Type B pancreatic cell (in vitro differentiated cells): ENCODE measurements at regions not wholly inside any gene's neighbourhood (a gene's known extent, or its start where the extent isn't known, plus 50 kb on each side); places are given as distances from the start of the nearest gene placed in this dataset.
"Not testable (repeated sequence)": the region's sequence is repeated elsewhere in the genome, so short reads cannot be mapped to it uniquely, and the experiment has no call there.

Experiments used
- DNase-seq: peaks from one replicate; pipeline ENCODE4 v3.0.0; 2021; ENCODE audit warnings: mixed read lengths; ENCODE audit not compliant: unreplicated experiment; ENCODE audit errors: extremely low spot score
- H3K27ac Mint-ChIP-seq: 2 replicates; pipeline ENCODE4 v1.8.0; 2021; ENCODE audit warnings: mild to moderate bottlenecking, mixed read lengths
- H3K27me3 Mint-ChIP-seq: 2 replicates; pipeline ENCODE4 v1.8.0; 2021; ENCODE audit warnings: mixed read lengths
- H3K36me3 Mint-ChIP-seq: 2 replicates; pipeline ENCODE4 v1.8.0; 2021; ENCODE audit warnings: mixed read lengths
- H3K4me1 Mint-ChIP-seq: one replicate; pipeline ENCODE4 v1.8.0; 2021; ENCODE audit warnings: mixed read lengths; ENCODE audit not compliant: unreplicated experiment
- H3K4me3 Mint-ChIP-seq: 2 replicates; pipeline ENCODE4 v1.8.0; 2021; ENCODE audit warnings: mild to moderate bottlenecking, mixed read lengths
- H3K9me3 Mint-ChIP-seq: 2 replicates; pipeline ENCODE4 v1.8.0; 2021; ENCODE audit warnings: mixed read lengths
- CTCF ChIP-seq: fragments of 200-600 bp; sonication (generic); conservative IDR thresholded peaks from 2 replicates; pipeline ENCODE4 v1.5.0; 2021; ENCODE audit warnings: antibody characterized with exemption, mild to moderate bottlenecking

- DNase-seq: no peak
- no peak for TF ChIP-seq CTCF
- peaks cover 11% of the 10 kb centered on the region for H3K4me1 Mint-ChIP-seq
- no peak overlapping the region for H3K4me3 Mint-ChIP-seq
- H3K36me3 Mint-ChIP-seq: no peaks in the 10 kb centered on the region
- H3K9me3 Mint-ChIP-seq: no peaks in the 10 kb centered on the region
- H3K27ac Mint-ChIP-seq: no peak overlapping the region
- H3K27me3 Mint-ChIP-seq: peaks cover 20% of the 10 kb centered on the region
These were observed 323.4 kb upstream of the SFSWAP start for GRCh38 chr12:131387281-131388163.

GRCh38 chr12:131388164-131389053, 322.5 kb upstream of the SFSWAP start:
- peaks cover 11% of the 10 kb centered on the region for H3K4me1 Mint-ChIP-seq
- not testable (repeated sequence) for H3K9me3 Mint-ChIP-seq, H3K4me3 Mint-ChIP-seq, H3K27ac Mint-ChIP-seq, H3K36me3 Mint-ChIP-seq, DNase-seq
- peaks cover 18% of the 10 kb centered on the region for H3K27me3 Mint-ChIP-seq

GRCh38 chr12:131389054-131390013, 321.6 kb upstream of the SFSWAP start:
- Mint-ChIP-seq H3K4me1 (peaks cover 11% of the 10 kb centered on the region), H3K27ac (no peak overlapping the region), H3K4me3 (no peak overlapping the region), H3K27me3 (peaks cover 15% of the 10 kb centered on the region), H3K36me3 (no peaks in the 10 kb centered on the region), H3K9me3 (no peaks in the 10 kb centered on the region)
- TF ChIP-seq CTCF: no peak
- DNase-seq: no peak

GRCh38 chr12:131390412-131391334, 320.2 kb upstream of the SFSWAP start:
- Mint-ChIP-seq H3K27ac (no peak overlapping the region), H3K4me3 (no peak overlapping the region), H3K4me1 (peaks cover 11% of the 10 kb centered on the region), H3K27me3 (peaks cover 15% of the 10 kb centered on the region), H3K9me3 (no peaks in the 10 kb centered on the region), H3K36me3 (no peaks in the 10 kb centered on the region)
- no peak for DNase-seq
- TF ChIP-seq CTCF: no peak

- no peak for TF ChIP-seq CTCF
- DNase-seq: no peak
- Mint-ChIP-seq H3K4me1 (peaks cover 11% of the 10 kb centered on the region), H3K27ac (no peak overlapping the region), H3K4me3 (no peak overlapping the region), H3K27me3 (peaks cover 15% of the 10 kb centered on the region), H3K9me3 (no peaks in the 10 kb centered on the region), H3K36me3 (no peaks in the 10 kb centered on the region)
These were observed 319.5 kb upstream of the SFSWAP start for GRCh38 chr12:131391399-131391798.

- not testable (repeated sequence) for DNase-seq, H3K9me3 Mint-ChIP-seq, H3K36me3 Mint-ChIP-seq, H3K4me3 Mint-ChIP-seq, H3K27ac Mint-ChIP-seq
- Mint-ChIP-seq H3K27me3 (peaks cover 19% of the 10 kb centered on the region), H3K4me1 (peaks cover 11% of the 10 kb centered on the region)
These were observed 316.1 kb upstream of the SFSWAP start for GRCh38 chr12:131394752-131395151.

- DNase-seq, H3K27ac Mint-ChIP-seq, H3K4me1 Mint-ChIP-seq, H3K9me3 Mint-ChIP-seq, H3K36me3 Mint-ChIP-seq, H3K4me3 Mint-ChIP-seq: not testable (repeated sequence)
- H3K27me3 Mint-ChIP-seq: peaks cover 16% of the 10 kb centered on the region
These were observed 315.6 kb upstream of the SFSWAP start for GRCh38 chr12:131395209-131395684.
